GM12875 (cell line): ENCODE measurements at regions not wholly inside any gene's neighbourhood (a gene's known extent, or its start where the extent isn't known, plus 50 kb on each side); places are given as distances from the start of the nearest gene placed in this dataset.

Experiments
- H3K4me3 ChIP-seq: one replicate; pipeline ENCODE4 v1.5.1; 2011; ENCODE audit warnings: low read depth, low read length, control low read depth
- CTCF ChIP-seq: IDR thresholded peaks from 2 replicates; pipeline ENCODE4 v1.5.1; 2011; ENCODE audit warnings: low read depth, mild to moderate bottlenecking, control low read depth, inconsistent platforms, low read length, moderate library complexity, borderline replicate concordance; ENCODE audit not compliant: insufficient read depth

GRCh38 chr12:91515944-91516694 lies 333.5 kb upstream of the DCN start:
- TF ChIP-seq CTCF, result no peak
- H3K4me3 ChIP-seq, result no peak overlapping the region

GRCh38 chr12:91513313-91513712 lies 330.7 kb upstream of the DCN start:
- no peak for TF ChIP-seq CTCF

GRCh38 chr12:91511795-91512420 lies 329.3 kb upstream of the DCN start:
- no peak overlapping the region for H3K4me3 ChIP-seq
- TF ChIP-seq CTCF, result no peak

More at GRCh38 chr12:91513313-91513712, 330.7 kb upstream of the DCN start:
- no peak overlapping the region for H3K4me3 ChIP-seq

GRCh38 chr12:91507754-91508153 lies 325.1 kb upstream of the DCN start:
- no peak for TF ChIP-seq CTCF
- H3K4me3 ChIP-seq, result no peak overlapping the region

GRCh38 chr12:91506452-91506851 lies 323.8 kb upstream of the DCN start:
- TF ChIP-seq CTCF, result no peak

GRCh38 chr12:91505006-91505405 lies 322.4 kb upstream of the DCN start:
- no peak for TF ChIP-seq CTCF
- no peak overlapping the region for H3K4me3 ChIP-seq

More at GRCh38 chr12:91506452-91506851, 323.8 kb upstream of the DCN start:
- no peak overlapping the region for H3K4me3 ChIP-seq

- no peak for TF ChIP-seq CTCF
- no peak overlapping the region for H3K4me3 ChIP-seq
These were observed 319.6 kb upstream of the DCN start for GRCh38 chr12:91502208-91502607.
